Cardiac muscle cell (in vitro differentiated cells and primary cell): ENCODE measurements at regions not wholly inside any gene's neighbourhood (a gene's known extent, or its start where the extent isn't known, plus 50 kb on each side); places are given as distances from the start of the nearest gene placed in this dataset.

Experiments used
- DNase-seq, 2 donors: peaks; one replicate each; pipeline versions ENCODE4 v3.0.0 to v3.0.0-alpha.2; 2010 to 2017; ENCODE audit warnings: low read depth in 1 of 2, low spot score in 1 of 2
- H3K27ac ChIP-seq: fragments of 200-600 bp; sonication (generic); 2 replicates; pipeline ENCODE4 v1.5.1; 2016
- H3K27me3 ChIP-seq: fragments of 200-600 bp; sonication (generic); 2 replicates; pipeline ENCODE4 v1.6.0; 2016; ENCODE audit warnings: control low read depth
- H3K36me3 ChIP-seq: fragments of 200-600 bp; sonication (generic); 2 replicates; pipeline ENCODE4 v1.5.1; 2016; ENCODE audit warnings: control low read depth
- H3K4me1 ChIP-seq: fragments of 200-600 bp; sonication (generic); 2 replicates; pipeline ENCODE4 v1.8.1; 2017; ENCODE audit warnings: low read depth, mild to moderate bottlenecking, mixed run types
- H3K4me3 ChIP-seq: fragments of 200-600 bp; sonication (generic); 2 replicates; pipeline ENCODE4 v1.5.1; 2016; ENCODE audit warnings: mild to moderate bottlenecking
- H3K9me3 ChIP-seq: fragments of 200-600 bp; sonication (generic); 2 replicates; pipeline ENCODE4 v1.5.1; 2017; ENCODE audit warnings: low read depth, mild to moderate bottlenecking, control low read depth
- TF ChIP-seq, protein P1 (sequence below): IDR thresholded peaks from 2 replicates; pipeline ENCODE4 v1.5.1; 2012; ENCODE audit warnings: low read depth, mild to moderate bottlenecking, low read length

DNA sequence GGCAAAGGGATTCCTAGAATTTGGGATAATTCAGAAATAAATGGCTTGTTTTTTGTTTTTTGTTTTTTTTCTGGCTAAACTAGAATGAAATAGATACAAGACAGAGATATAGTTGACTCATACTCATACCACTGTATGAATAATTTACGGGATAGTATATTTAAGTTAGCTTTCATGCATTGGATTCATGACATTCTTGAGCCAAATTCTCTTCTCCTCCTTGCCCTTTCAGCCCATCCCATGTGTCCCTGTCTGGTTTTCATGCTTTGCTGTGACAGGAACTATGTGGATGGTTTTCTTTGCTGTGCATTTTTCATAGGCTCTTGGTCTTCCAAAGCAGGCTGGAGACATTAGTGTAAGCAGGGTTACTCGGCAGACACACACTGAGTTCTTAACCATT is 66.6 kb upstream of the UMPS start:
- Histone ChIP-seq H3K36me3 (peaks cover 8% of the 10 kb centered on the region), H3K27ac (no peak overlapping the region), H3K4me1 (peaks cover 22% of the 10 kb centered on the region), H3K9me3 (no peaks in the 10 kb centered on the region), H3K4me3 (no peak overlapping the region), H3K27me3 (no peaks in the 10 kb centered on the region)
- peak in 1 of 2 donors; percentile 27 for DNase-seq
- TF ChIP-seq, protein P1, sequence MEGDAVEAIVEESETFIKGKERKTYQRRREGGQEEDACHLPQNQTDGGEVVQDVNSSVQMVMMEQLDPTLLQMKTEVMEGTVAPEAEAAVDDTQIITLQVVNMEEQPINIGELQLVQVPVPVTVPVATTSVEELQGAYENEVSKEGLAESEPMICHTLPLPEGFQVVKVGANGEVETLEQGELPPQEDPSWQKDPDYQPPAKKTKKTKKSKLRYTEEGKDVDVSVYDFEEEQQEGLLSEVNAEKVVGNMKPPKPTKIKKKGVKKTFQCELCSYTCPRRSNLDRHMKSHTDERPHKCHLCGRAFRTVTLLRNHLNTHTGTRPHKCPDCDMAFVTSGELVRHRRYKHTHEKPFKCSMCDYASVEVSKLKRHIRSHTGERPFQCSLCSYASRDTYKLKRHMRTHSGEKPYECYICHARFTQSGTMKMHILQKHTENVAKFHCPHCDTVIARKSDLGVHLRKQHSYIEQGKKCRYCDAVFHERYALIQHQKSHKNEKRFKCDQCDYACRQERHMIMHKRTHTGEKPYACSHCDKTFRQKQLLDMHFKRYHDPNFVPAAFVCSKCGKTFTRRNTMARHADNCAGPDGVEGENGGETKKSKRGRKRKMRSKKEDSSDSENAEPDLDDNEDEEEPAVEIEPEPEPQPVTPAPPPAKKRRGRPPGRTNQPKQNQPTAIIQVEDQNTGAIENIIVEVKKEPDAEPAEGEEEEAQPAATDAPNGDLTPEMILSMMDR = no peak

GRCh38 chr3:124664804-124665203 is 65.4 kb upstream of the UMPS start:
- H3K27ac ChIP-seq = no peak overlapping the region
- no peaks in the 10 kb centered on the region for H3K9me3 ChIP-seq
- H3K27me3 ChIP-seq = no peaks in the 10 kb centered on the region
- TF ChIP-seq, protein P1 = no peak
- no peak overlapping the region for H3K4me3 ChIP-seq
- peaks cover 6% of the 10 kb centered on the region for H3K36me3 ChIP-seq
- peaks cover 24% of the 10 kb centered on the region for H3K4me1 ChIP-seq
- DNase-seq = no peak

DNA sequence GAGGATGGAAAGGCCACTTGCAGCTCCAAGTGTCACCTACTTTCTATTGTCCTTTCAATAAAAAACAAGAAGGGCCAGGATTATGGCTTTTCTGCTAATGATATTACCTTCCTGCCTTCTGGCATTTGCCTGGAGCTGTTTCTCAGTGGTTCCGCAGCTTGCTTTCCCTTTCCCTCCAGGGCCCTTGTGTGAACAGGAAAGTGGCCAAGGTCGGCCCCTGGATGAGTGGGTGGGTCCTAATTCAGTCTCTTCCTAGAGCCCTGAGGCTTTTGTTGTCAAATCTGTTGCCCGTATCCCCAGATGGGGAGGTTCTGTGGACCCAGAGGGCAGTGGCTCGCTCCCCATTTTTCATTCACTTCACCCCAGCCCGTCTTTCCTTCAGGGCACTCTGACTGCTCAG is 64.2 kb upstream of the UMPS start:
- DNase-seq = no peak
- peaks cover 24% of the 10 kb centered on the region for H3K4me1 ChIP-seq
- peaks cover 6% of the 10 kb centered on the region for H3K36me3 ChIP-seq
- H3K4me3 ChIP-seq = no peak overlapping the region
- H3K27ac ChIP-seq = peak overlapping the region; percentile 20
- H3K9me3 ChIP-seq = no peaks in the 10 kb centered on the region
- TF ChIP-seq, protein P1 = no peak
- no peaks in the 10 kb centered on the region for H3K27me3 ChIP-seq

DNA sequence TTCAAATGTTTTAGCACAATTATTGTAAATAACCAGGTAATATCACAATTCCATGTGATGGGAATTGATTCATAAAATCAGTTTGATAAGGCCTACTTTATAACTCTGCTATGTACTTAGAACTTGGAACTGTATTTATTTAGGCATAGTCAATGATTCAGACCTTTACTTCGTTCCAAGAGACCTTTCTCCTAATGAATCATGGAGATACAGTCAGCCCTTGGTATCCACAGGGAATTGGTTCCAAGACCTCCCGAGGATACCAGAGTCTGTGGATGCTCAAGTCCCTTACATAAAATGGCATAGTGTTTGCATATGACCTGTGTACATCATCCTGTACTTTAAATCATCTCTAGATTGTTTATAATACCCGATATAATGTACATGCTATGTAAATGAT is 60.8 kb upstream of the UMPS start:
- H3K9me3 ChIP-seq = no peaks in the 10 kb centered on the region
- TF ChIP-seq, protein P1 = no peak
- DNase-seq = peak in 1 of 2 donors; percentile 26

GRCh38 chr3:124671106-124671505 is 59.1 kb upstream of the UMPS start:
- no peak overlapping the region for H3K4me3 ChIP-seq
- H3K36me3 ChIP-seq = peaks cover 24% of the 10 kb centered on the region
- no peaks in the 10 kb centered on the region for H3K27me3 ChIP-seq
- no peak overlapping the region for H3K27ac ChIP-seq
- no peak for DNase-seq
- no peaks in the 10 kb centered on the region for H3K9me3 ChIP-seq
- TF ChIP-seq, protein P1 = no peak
- peaks cover 16% of the 10 kb centered on the region for H3K4me1 ChIP-seq

More for the DNA sequence above, 60.8 kb upstream of the UMPS start:
- Histone ChIP-seq H3K36me3 (peaks cover 18% of the 10 kb centered on the region), H3K27me3 (no peaks in the 10 kb centered on the region), H3K4me1 (peaks cover 17% of the 10 kb centered on the region), H3K4me3 (no peak overlapping the region), H3K27ac (no peak overlapping the region)

DNA sequence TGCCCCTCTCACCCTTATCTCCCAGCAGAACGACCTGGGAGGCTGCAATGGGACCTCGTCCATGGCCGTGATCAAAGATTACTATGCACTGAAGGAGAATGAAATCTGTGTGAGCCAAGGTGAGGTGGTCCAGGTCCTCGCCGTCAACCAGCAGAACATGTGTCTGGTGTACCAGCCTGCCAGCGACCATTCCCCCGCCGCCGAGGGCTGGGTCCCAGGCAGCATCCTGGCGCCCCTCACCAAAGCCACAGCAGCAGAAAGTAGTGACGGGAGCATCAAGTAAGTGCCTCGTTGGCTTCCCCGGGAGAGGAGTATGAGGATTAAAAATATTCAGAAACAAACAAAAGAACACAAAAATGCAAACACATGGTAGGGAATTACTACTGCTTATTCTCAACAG is 55.9 kb upstream of the UMPS start:
- Histone ChIP-seq H3K4me3 (no peak overlapping the region), H3K9me3 (no peaks in the 10 kb centered on the region), H3K4me1 (peaks cover 6% of the 10 kb centered on the region), H3K36me3 (peaks cover 37% of the 10 kb centered on the region), H3K27me3 (no peaks in the 10 kb centered on the region), H3K27ac (no peak overlapping the region)
- DNase-seq = no peak
- TF ChIP-seq, protein P1 = no peak
